Adrenal gland (tissue), 9 donors: ENCODE measurements at regions not wholly inside any gene's neighbourhood (a gene's known extent, or its start where the extent isn't known, plus 50 kb on each side); places are given as distances from the start of the nearest gene placed in this dataset.

Experiments used
- DNase-seq, 7 donors: peaks; one replicate each; pipeline ENCODE4 v3.0.0-alpha.2; 2019 to 2020
- H3K27ac ChIP-seq, 5 donors: fragments of 200-600 bp; sonication (generic) in 4 of 5; 1 replicate in 3 of 5; 2 replicates in 2 of 5; pipeline versions ENCODE4 v1.5.1 to v1.8.0; 2016 to 2020; ENCODE audit warnings: mild to moderate bottlenecking in 1 of 5
- H3K27me3 ChIP-seq: fragments of 200-600 bp; 2 replicates; pipeline ENCODE4 v1.8.0; 2021
- H3K36me3 ChIP-seq, 2 donors: fragments of 200-600 bp; replicated peaks in 1 of 2; 1 replicate in 1 of 2; 2 replicates in 1 of 2; pipeline versions ENCODE4 v1.5.1 to v1.8.0; 2018 to 2022
- H3K4me1 ChIP-seq, 2 donors: fragments of 200-600 bp; replicated peaks in 1 of 2; 1 replicate in 1 of 2; 2 replicates in 1 of 2; pipeline versions ENCODE4 v1.5.1 to v1.8.0; 2018 to 2021
- H3K4me3 ChIP-seq, 4 donors: fragments of 200-600 bp; sonication (generic) in 3 of 4; one replicate each; pipeline ENCODE4 v1.5.1; 2016 to 2018
- H3K9me3 ChIP-seq, 3 donors: fragments of 200-600 bp; sonication (generic) in 1 of 3; replicated peaks in 1 of 3; 1 replicate in 2 of 3; 2 replicates in 1 of 3; pipeline versions ENCODE4 v1.5.1 to v1.8.0; 2016 to 2021
- POLR2A ChIP-seq, 2 donors: fragments of 450-650 bp; IDR thresholded peaks; one replicate each; pipeline ENCODE4 v1.6.1; 2017; ENCODE audit warnings: antibody characterized with exemption in 2 of 2, mild to moderate bottlenecking in 2 of 2, moderate library complexity in 1 of 2
- WGBS, 4 donors: extraction: QIAGEN DNeasy Blood & Tissue Kit in 2 of 4; methylation state at CpG; one replicate each; pipeline versions ENCODE4 v1.1.5 to v1.1.7; 2013 to 2017; 5-methylcytosine and 5-hydroxymethylcytosine counted together
- intact Hi-C, 2 donors: fragments of 100-400 bp; cut with DNase I; formaldehyde crosslinking; loops; one replicate each; pipeline versions ENCODE4 v1.14.1 to v1.15.0; 2022 to 2023
- TF ChIP-seq, protein P1 (sequence below), 6 experiments: fragments of 450-650 bp in 4 of 6; fragments of 200-600 bp in 2 of 6; sonication (generic) in 1 of 6; IDR thresholded peaks; 1 replicate in 5 of 6; 2 replicates in 1 of 6; pipeline versions ENCODE4 v1.5.1 to v1.8.0; 2016 to 2021; ENCODE audit warnings: antibody characterized with exemption in 6 of 6, mild to moderate bottlenecking in 2 of 6, moderate library complexity in 1 of 6
- donor health status: healthy with polysubstance abuse.
- donor health status: Bipolar disorder and iron deficiency.
- donor health status: DM: yes; HTN: yes; CAD: no.
- donor health status: DM: no; HTN: no; CAD: no.
- donor health status: DM: no; HTN: no; CAD: no.

DNA sequence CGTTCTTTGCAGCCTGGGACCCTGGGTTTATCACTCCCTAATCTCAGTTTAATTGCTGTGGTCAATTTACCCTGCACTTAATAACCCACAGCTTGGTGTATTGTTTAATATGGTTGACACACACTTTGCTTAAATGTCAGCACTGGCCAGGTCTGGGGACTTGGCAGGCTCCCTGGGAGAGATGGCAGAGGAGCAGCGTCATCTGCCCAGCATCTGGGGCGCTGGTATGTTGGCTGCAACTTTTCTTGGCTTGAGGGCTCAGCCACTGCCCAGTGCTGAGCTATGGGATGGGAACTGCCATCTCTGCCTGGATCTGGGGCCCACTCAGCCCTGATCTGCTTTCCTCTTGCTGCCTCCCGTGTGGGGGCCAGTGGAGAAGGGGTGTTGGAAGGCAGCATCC lies 115.7 kb upstream of the IRX3 start:
- DNase-seq = no peak

DNA sequence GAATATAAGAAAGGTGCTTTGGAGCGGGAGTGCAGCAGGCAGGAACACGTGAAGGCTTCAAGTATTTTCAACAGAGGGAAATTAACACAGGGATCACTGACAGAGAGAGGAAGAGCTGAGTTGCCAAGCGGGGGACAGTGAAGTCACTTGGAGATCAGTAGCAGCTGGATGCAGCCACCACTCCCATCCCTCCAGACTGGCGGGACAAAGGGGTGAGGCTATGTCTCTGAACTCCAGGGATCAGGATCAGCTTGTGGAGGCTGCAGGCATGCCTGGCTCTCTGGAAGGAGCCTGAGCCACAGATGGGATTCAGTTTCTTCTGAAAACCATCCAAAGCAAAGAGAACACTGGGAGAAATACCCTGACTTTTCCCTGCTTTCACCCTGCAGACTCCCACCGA lies 113.7 kb upstream of the IRX3 start:
- no peak for TF ChIP-seq POLR2A (IDR thresholded peaks at IDR 0.05)
- TF ChIP-seq, protein P1, sequence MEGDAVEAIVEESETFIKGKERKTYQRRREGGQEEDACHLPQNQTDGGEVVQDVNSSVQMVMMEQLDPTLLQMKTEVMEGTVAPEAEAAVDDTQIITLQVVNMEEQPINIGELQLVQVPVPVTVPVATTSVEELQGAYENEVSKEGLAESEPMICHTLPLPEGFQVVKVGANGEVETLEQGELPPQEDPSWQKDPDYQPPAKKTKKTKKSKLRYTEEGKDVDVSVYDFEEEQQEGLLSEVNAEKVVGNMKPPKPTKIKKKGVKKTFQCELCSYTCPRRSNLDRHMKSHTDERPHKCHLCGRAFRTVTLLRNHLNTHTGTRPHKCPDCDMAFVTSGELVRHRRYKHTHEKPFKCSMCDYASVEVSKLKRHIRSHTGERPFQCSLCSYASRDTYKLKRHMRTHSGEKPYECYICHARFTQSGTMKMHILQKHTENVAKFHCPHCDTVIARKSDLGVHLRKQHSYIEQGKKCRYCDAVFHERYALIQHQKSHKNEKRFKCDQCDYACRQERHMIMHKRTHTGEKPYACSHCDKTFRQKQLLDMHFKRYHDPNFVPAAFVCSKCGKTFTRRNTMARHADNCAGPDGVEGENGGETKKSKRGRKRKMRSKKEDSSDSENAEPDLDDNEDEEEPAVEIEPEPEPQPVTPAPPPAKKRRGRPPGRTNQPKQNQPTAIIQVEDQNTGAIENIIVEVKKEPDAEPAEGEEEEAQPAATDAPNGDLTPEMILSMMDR (IDR thresholded peaks at IDR 0.05) = no peak
- Histone ChIP-seq H3K36me3 (no peaks in the 10 kb centered on the region), H3K27me3 (no peaks in the 10 kb centered on the region), H3K4me3 (no peak overlapping the region), H3K9me3 (no peaks in the 10 kb centered on the region), H3K27ac (no peak overlapping the region), H3K4me1 (no peaks in the 10 kb centered on the region)
- intact Hi-C loops = no loop called here
- WGBS, 4 donors = 57 to 67% (median 62%) methylated on average over 5 of the region's 5 CpGs
- no peak for DNase-seq

More for the DNA sequence above, 115.7 kb upstream of the IRX3 start:
- no peaks in the 10 kb centered on the region for H3K27me3 ChIP-seq
- H3K36me3 ChIP-seq = no peaks in the 10 kb centered on the region
- H3K4me3 ChIP-seq = no peak overlapping the region
- no peaks in the 10 kb centered on the region for H3K9me3 ChIP-seq
- TF ChIP-seq POLR2A (IDR thresholded peaks at IDR 0.05) = no peak
- TF ChIP-seq, protein P1 (IDR thresholded peaks at IDR 0.05) = no peak
- intact Hi-C loops = no loop called here
- 79 to 91% (median 84%) methylated on average over 3 to 4 of the region's 4 CpGs for WGBS, 4 donors
- no peak overlapping the region for H3K27ac ChIP-seq
- H3K4me1 ChIP-seq = no peaks in the 10 kb centered on the region

DNA sequence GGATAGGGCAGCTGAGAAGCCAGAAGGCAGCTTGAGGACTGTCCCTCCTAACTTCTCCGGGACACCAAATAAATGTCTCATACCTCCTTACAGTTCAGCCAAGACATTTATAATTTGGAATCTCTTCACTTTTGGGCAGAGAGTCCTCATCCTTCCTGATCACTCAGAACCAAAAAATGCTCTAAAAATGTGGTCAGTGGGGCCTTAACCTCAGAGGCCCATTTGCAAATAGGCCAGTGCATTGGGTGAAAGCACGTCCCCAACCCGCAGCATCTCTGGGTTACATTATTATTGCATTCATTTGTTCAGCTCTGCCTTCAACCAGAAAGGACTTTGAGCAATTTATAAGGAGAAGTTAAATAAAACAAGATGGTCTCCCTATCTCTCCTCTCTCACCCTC lies 112.4 kb upstream of the IRX3 start:
- intact Hi-C loops = no loop called here
- Histone ChIP-seq H3K9me3 (no peaks in the 10 kb centered on the region), H3K4me1 (no peaks in the 10 kb centered on the region), H3K36me3 (no peaks in the 10 kb centered on the region), H3K27ac (no peak overlapping the region), H3K4me3 (no peak overlapping the region), H3K27me3 (no peaks in the 10 kb centered on the region)
- WGBS, 4 donors = 76 to 94% (median 86%) methylated on average over 3 of the region's 3 CpGs
- DNase-seq = no peak
- TF ChIP-seq POLR2A (IDR thresholded peaks at IDR 0.05) = no peak
- TF ChIP-seq, protein P1 (IDR thresholded peaks at IDR 0.05) = no peak

DNA sequence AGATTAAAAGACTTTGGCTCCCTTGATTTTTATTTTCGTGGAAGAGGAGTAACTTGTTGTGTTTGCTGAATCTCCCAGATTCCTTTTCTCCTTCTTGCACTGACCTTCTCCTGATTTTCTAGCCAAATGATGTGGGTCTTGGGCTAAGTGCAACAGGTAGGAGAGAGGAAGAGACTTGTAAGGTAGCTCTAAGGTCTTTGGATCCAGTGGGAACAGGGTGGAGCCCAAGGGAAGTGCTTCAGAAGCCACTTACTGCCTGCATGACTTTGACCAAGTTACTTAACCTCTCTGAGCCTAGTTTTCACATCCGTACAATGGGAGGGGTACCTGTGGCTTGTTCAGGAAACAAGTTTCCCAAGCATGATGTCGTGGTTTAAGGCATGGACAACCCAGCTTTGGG lies 111.3 kb upstream of the IRX3 start:
- 29 to 58% (median 49%) methylated on average over 3 of the region's 3 CpGs for WGBS, 4 donors
- DNase-seq = no peak
- TF ChIP-seq, protein P1 (IDR thresholded peaks at IDR 0.05) = no peak
- no peak for TF ChIP-seq POLR2A (IDR thresholded peaks at IDR 0.05)
- Histone ChIP-seq H3K27ac (no peak overlapping the region), H3K4me1 (no peaks in the 10 kb centered on the region), H3K36me3 (no peaks in the 10 kb centered on the region), H3K9me3 (no peaks in the 10 kb centered on the region), H3K27me3 (no peaks in the 10 kb centered on the region), H3K4me3 (no peak overlapping the region)
- intact Hi-C loops = no loop called here
